ENCODE measurements at regions not wholly inside any gene's neighbourhood (a gene's known extent, or its start where the extent isn't known, plus 50 kb on each side); places are given as distances from the start of the nearest gene placed in this dataset.

- no TSS peak for BruUV-seq (replicated peaks)
- H3K27ac Mint-ChIP-seq (ENCODE audit: low read depth, unreplicated experiment), result no peak overlapping the region
- TF ChIP-seq CTCF (IDR thresholded peaks at IDR 0.05; ENCODE audit: unreplicated experiment), result no peak
- CTCF ChIA-PET, result no interaction called here
- H3K9me3 Mint-ChIP-seq (ENCODE audit: unreplicated experiment), result no peaks in the 10 kb centered on the region
- no peaks in the 10 kb centered on the region for H3K27me3 Mint-ChIP-seq (ENCODE audit: insufficient read depth, unreplicated experiment)
- DNase-seq (ENCODE audit: unreplicated experiment), result no peak
- POLR2A ChIA-PET, result interaction anchor here (0.7 kb wide), 1 partner anchor 815 kb away, joined by 3 read pairs; no protein-coding TSS in a partner anchor
- intact Hi-C loops (cut with micrococcal nuclease), result no loop called here
- no peak overlapping the region for H3K4me3 Mint-ChIP-seq (ENCODE audit: unreplicated experiment)
- no peaks in the 10 kb centered on the region for H3K36me3 Mint-ChIP-seq (ENCODE audit: insufficient read depth, unreplicated experiment)
- H3K4me1 Mint-ChIP-seq (ENCODE audit: insufficient read depth, unreplicated experiment), result no peaks in the 10 kb centered on the region
These were observed 554.0 kb downstream of the ARAP2 start for GRCh38 chr4:35690271-35690670.

GRCh38 chr4:35695003-35695402, 549.3 kb downstream of the ARAP2 start:
- no peak overlapping the region for H3K27ac Mint-ChIP-seq (ENCODE audit: low read depth, unreplicated experiment)
- H3K4me1 Mint-ChIP-seq (ENCODE audit: insufficient read depth, unreplicated experiment), result no peaks in the 10 kb centered on the region
- no TSS peak for BruUV-seq (replicated peaks)
- H3K36me3 Mint-ChIP-seq (ENCODE audit: insufficient read depth, unreplicated experiment), result no peaks in the 10 kb centered on the region
- H3K27me3 Mint-ChIP-seq (ENCODE audit: insufficient read depth, unreplicated experiment), result no peaks in the 10 kb centered on the region
- H3K4me3 Mint-ChIP-seq (ENCODE audit: unreplicated experiment), result no peak overlapping the region
- no peak for TF ChIP-seq CTCF (IDR thresholded peaks at IDR 0.05; ENCODE audit: unreplicated experiment)
- intact Hi-C loops (cut with micrococcal nuclease), result no loop called here
- H3K9me3 Mint-ChIP-seq (ENCODE audit: unreplicated experiment), result no peaks in the 10 kb centered on the region
- CTCF ChIA-PET, result interaction anchor here (0.6 kb wide), 1 partner anchor 180 kb away, joined by 3 read pairs; no protein-coding TSS in a partner anchor
- DNase-seq (ENCODE audit: unreplicated experiment), result no peak
- POLR2A ChIA-PET, result no interaction called here

GRCh38 chr4:35695421-35695820, 548.9 kb downstream of the ARAP2 start:
- no peak for DNase-seq (ENCODE audit: unreplicated experiment)
- no peak for TF ChIP-seq CTCF (IDR thresholded peaks at IDR 0.05; ENCODE audit: unreplicated experiment)
- Mint-ChIP-seq H3K4me3 (ENCODE audit: unreplicated experiment) (no peak overlapping the region), H3K27ac (ENCODE audit: low read depth, unreplicated experiment) (no peak overlapping the region), H3K27me3 (ENCODE audit: insufficient read depth, unreplicated experiment) (no peaks in the 10 kb centered on the region), H3K36me3 (ENCODE audit: insufficient read depth, unreplicated experiment) (no peaks in the 10 kb centered on the region), H3K4me1 (ENCODE audit: insufficient read depth, unreplicated experiment) (no peaks in the 10 kb centered on the region), H3K9me3 (ENCODE audit: unreplicated experiment) (no peaks in the 10 kb centered on the region)
- no TSS peak for BruUV-seq (replicated peaks)
- POLR2A ChIA-PET, result no interaction called here
- intact Hi-C loops (cut with micrococcal nuclease), result no loop called here
- CTCF ChIA-PET, result no interaction called here

- H3K27ac Mint-ChIP-seq (ENCODE audit: low read depth, unreplicated experiment), result no peak overlapping the region
- H3K36me3 Mint-ChIP-seq (ENCODE audit: insufficient read depth, unreplicated experiment), result no peaks in the 10 kb centered on the region
- no peaks in the 10 kb centered on the region for H3K4me1 Mint-ChIP-seq (ENCODE audit: insufficient read depth, unreplicated experiment)
- no TSS peak for BruUV-seq (replicated peaks)
- no peaks in the 10 kb centered on the region for H3K9me3 Mint-ChIP-seq (ENCODE audit: unreplicated experiment)
- no peak overlapping the region for H3K4me3 Mint-ChIP-seq (ENCODE audit: unreplicated experiment)
- ChIA-PET POLR2A (interaction anchor here (1.1 kb wide), 1 partner anchor 13 kb away, joined by 3 read pairs; no protein-coding TSS in a partner anchor), CTCF (no interaction called here)
- TF ChIP-seq CTCF (IDR thresholded peaks at IDR 0.05; ENCODE audit: unreplicated experiment), result no peak
- H3K27me3 Mint-ChIP-seq (ENCODE audit: insufficient read depth, unreplicated experiment), result no peaks in the 10 kb centered on the region
- no peak for DNase-seq (ENCODE audit: unreplicated experiment)
- intact Hi-C loops (cut with micrococcal nuclease), result no loop called here
These were observed 547.0 kb downstream of the ARAP2 start for GRCh38 chr4:35697210-35697736.

Measured in MCF 10A (cell line).